ENCODE measurements at regions not wholly inside any gene's neighbourhood (a gene's known extent, or its start where the extent isn't known, plus 50 kb on each side); places are given as distances from the start of the nearest gene placed in this dataset.
"Not testable (repeated sequence)": the region's sequence is repeated elsewhere in the genome, so short reads cannot be mapped to it uniquely, and the experiment has no call there.

DNA sequence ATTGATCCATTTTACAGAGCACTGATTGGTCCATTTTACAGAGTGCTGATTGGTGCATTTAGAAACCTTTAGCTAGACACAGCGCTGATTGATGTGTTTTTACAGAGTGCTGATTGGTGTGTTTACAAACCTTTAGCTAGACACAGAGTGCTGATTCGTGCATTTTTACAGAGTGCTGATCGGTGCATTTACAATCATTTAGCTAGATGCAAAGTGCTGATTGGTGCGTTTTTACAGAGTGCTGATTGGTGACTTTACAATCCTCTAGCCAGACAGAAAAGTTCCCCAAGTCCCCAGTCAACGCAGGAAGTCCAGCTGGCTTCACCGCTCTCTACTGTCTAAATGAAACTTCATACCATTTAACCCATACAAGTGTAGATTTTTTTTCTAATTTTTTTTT is 228.5 kb upstream of the FIGN start:
- TF ChIP-seq, protein P1, sequence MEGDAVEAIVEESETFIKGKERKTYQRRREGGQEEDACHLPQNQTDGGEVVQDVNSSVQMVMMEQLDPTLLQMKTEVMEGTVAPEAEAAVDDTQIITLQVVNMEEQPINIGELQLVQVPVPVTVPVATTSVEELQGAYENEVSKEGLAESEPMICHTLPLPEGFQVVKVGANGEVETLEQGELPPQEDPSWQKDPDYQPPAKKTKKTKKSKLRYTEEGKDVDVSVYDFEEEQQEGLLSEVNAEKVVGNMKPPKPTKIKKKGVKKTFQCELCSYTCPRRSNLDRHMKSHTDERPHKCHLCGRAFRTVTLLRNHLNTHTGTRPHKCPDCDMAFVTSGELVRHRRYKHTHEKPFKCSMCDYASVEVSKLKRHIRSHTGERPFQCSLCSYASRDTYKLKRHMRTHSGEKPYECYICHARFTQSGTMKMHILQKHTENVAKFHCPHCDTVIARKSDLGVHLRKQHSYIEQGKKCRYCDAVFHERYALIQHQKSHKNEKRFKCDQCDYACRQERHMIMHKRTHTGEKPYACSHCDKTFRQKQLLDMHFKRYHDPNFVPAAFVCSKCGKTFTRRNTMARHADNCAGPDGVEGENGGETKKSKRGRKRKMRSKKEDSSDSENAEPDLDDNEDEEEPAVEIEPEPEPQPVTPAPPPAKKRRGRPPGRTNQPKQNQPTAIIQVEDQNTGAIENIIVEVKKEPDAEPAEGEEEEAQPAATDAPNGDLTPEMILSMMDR (IDR thresholded peaks at IDR 0.05) = not testable (repeated sequence)
- TF ChIP-seq POLR2A (IDR thresholded peaks at IDR 0.05) = not testable (repeated sequence)

Measured in testis (tissue), 2 donors.